Renal cortex interstitium (tissue), 11 donors: ENCODE measurements at regions not wholly inside any gene's neighbourhood (a gene's known extent, or its start where the extent isn't known, plus 50 kb on each side); places are given as distances from the start of the nearest gene placed in this dataset.
"Not testable (repeated sequence)": the region's sequence is repeated elsewhere in the genome, so short reads cannot be mapped to it uniquely, and the experiment has no call there.

Experiments used
- DNase-seq, 11 donors: peaks; one replicate each; pipeline ENCODE4 v3.0.0-alpha.2; 2013; ENCODE audit warnings: low read depth in 9 of 11, low spot score in 4 of 11; ENCODE audit errors: extremely low read depth in 1 of 11

GRCh38 chrX:873016-873415 lies 242.4 kb downstream of the SHOX start:
- DNase-seq = no peak

DNA sequence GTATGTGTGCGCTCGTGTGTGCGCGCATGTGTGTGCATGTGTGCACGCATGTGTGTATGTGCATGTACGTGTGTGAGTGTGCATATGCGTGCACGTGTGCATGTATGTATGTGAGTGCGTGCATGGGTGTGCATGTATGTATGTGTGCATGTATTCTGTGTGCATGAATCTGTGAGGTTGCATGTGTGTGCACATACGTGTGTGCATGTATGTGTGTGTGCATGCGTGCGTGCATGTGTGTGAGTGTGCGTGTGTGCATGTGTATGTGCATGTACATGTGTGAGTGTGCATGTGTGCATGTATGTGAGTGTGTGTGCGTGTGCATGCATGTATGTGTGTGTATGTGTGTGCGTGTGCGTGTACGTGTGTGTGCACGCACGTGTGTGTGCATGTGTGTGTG lies 241.5 kb downstream of the SHOX start:
- no peak for DNase-seq

GRCh38 chrX:871626-872025 lies 241.0 kb downstream of the SHOX start:
- no peak for DNase-seq

GRCh38 chrX:867966-868647 lies 237.5 kb downstream of the SHOX start:
- no peak for DNase-seq

GRCh38 chrX:867502-867901 lies 236.9 kb downstream of the SHOX start:
- no peak for DNase-seq

GRCh38 chrX:866441-866990 lies 235.9 kb downstream of the SHOX start:
- DNase-seq = no peak

DNA sequence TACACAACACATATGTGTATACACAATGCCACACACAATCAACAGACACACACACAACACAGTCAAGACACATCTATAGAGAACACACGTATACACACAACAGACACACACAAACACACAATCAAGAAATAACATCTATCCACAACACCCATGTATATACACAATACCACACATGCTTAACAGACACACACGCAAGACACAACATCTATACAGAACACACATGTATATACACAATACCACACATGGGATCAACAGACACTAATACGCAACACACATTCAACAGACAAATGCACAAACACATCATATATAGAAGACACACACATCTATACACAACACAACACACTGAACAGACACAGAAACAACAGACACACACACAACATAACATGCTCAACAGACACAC lies 234.8 kb downstream of the SHOX start:
- no peak for DNase-seq

GRCh38 chrX:861921-862320 lies 231.3 kb downstream of the SHOX start:
- no peak for DNase-seq

GRCh38 chrX:861340-861890 lies 230.8 kb downstream of the SHOX start:
- DNase-seq = no peak

DNA sequence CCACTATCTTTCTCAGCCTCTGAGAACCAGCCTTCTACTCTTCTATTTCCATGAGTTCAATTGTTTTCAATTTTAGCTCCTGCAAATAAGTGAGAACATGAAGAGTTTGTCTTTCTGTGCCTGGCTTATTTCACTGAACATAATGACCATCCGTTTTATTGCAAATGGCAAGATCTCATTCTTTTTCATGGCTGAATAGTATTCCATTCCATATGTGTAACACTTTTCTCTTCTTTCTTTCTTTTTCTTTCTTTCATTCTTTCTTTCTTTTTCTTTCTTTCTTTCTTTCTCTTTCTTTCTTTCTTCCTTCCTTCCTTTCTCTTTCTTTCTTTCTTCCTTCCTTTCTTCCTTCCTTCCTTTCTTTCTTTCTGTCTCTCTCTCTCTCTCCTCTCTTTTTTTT lies 228.7 kb downstream of the SHOX start:
- no peak for DNase-seq

- DNase-seq = no peak
Observed at GRCh38 chrX:858542-859078, 228.0 kb downstream of the SHOX start.

DNA sequence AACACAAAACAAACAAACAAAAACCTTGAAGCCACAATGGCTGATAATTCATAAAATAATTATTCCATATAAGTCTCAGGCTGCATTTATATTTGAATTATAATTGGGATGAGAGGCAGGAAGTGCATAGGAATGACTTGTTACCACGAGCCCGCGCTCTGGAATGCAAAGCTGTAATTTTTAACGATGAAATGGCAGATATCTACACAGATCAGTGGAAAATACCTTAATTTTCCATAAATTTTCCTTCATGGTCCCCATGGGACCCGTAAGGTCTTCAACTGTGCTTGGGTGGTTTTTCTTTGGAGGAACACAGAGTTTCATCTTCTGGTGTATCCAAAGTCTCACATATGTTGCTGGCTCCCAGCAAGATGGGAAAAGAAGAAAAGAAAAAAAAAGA lies 226.8 kb downstream of the SHOX start:
- no peak for DNase-seq

GRCh38 chrX:856566-857290 lies 226.1 kb downstream of the SHOX start:
- no peak for DNase-seq

GRCh38 chrX:853304-853703 lies 222.7 kb downstream of the SHOX start:
- DNase-seq = no peak

DNA sequence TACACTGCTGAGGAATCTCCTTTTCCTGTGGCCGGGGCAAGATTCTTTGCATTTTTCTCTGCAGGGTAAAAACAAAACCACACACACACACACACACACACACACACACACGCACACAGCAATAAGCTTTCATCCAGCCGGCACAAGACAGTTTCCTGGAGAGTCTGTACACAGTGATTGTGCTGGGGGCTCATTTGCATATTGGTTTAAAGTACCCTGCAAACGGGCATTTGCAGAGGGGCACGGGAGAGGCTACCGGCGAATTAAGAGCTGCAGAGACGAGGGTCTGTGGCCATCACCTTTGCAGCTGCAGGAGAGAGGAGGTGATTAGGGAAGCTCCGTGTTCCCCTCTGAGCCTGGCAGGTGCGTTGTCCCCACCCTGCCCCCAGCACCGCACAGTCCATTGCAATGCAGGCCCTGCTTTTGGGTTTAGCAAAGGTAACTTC lies 219.9 kb downstream of the SHOX start:
- no peak for DNase-seq

DNA sequence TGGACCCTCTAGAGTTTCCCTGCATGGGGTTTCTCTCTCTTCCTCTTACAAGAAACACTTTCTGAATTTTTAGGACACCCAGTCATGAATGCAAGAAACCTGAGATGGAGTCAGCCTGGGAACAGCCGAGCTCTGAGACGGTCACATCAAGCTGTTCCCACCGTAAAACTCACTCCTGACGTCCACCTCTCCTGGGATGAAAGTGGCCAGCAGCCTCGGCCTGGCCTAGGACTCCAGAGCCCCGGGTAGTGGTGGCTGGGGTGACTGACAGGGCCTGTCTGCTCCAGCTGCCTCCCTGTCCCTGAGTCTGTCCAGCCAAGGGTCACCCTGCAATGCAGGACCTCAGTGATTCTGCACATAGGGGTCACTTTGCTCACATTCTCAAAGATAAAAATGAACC lies 217.8 kb downstream of the SHOX start:
- no peak for DNase-seq

GRCh38 chrX:843306-843705 lies 212.7 kb downstream of the SHOX start:
- DNase-seq = no peak

- DNase-seq = no peak
Observed at GRCh38 chrX:840556-840955, 210.0 kb downstream of the SHOX start.

DNA sequence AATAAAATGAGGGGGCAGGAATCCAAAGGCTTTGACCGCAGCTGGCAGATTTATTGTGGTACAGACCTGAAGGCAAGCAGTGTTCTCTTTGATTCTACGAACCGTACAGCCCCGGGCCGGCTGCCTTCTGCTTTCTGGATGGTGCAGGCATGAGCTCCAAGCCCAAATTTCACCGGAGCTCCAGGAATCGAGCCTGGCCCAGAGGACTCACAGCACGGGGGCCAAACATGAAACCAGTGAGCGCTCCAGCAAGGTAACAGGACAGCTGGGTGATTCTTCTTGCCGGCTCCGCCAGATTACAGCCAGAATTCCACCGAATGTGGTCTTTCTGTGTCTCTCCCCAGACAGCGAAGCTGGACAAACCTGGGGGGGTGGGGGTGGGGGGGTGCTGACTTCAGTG lies 208.1 kb downstream of the SHOX start:
- DNase-seq = not testable (repeated sequence)

GRCh38 chrX:835857-836256 lies 205.3 kb downstream of the SHOX start:
- DNase-seq = not testable (repeated sequence)
